Panc1 (cell line): ENCODE measurements at regions not wholly inside any gene's neighbourhood (a gene's known extent, or its start where the extent isn't known, plus 50 kb on each side); places are given as distances from the start of the nearest gene placed in this dataset.

Experiments used
- ATAC-seq: fragments of 200-7000 bp; cut with Tn5 transposase; 2 replicates; pipeline ENCODE4 v1.9.1; 2020; ENCODE audit warnings: mild to moderate bottlenecking, moderate library complexity
- BruUV-seq: library from RNA; stranded (reverse); fragments of 400-500 nt; replicated peaks from 2 replicates; lab custom pipeline; 2021; lab: Mats Ljungman, UMichigan
- CTCF ChIA-PET: fragments of 300-600 bp; sonication (Branson Sonifier 250); formaldehyde crosslinking; loops from one replicate; lab custom pipeline; 2022; ENCODE audit warnings: antibody characterized with exemption; lab: Charles Lee
- POLR2A ChIA-PET: fragments of 300-600 bp; sonication (Branson Sonifier 250); formaldehyde crosslinking; loops from one replicate; lab custom pipeline; 2022; ENCODE audit warnings: antibody characterized with exemption; lab: Charles Lee
- DNase-seq: peaks from one replicate; pipeline ENCODE4 v3.0.0-alpha.2; 2010; ENCODE audit warnings: low read depth, low spot score
- H3K27ac ChIP-seq: 2 replicates; pipeline ENCODE4 v1.5.1; 2011; ENCODE audit warnings: mild to moderate bottlenecking, low read length, inconsistent platforms
- H3K27me3 ChIP-seq: fragments of 200-500 bp; sonication (Bioruptor generic); 2 replicates; pipeline ENCODE4 v1.6.0; 2014; ENCODE audit warnings: low read length, inconsistent platforms; ENCODE audit not compliant: control insufficient read depth, insufficient read depth
- H3K36me3 ChIP-seq: fragments of 200-500 bp; sonication (Bioruptor generic); 2 replicates; pipeline ENCODE4 v1.5.1; 2014; ENCODE audit warnings: inconsistent platforms, mild to moderate bottlenecking, low read length, moderate library complexity; ENCODE audit not compliant: control insufficient read depth, insufficient read depth
- H3K4me1 ChIP-seq: 2 replicates; pipeline ENCODE4 v1.5.1; 2011; ENCODE audit warnings: inconsistent platforms, mild to moderate bottlenecking, low read length, moderate library complexity; ENCODE audit not compliant: control insufficient read depth, insufficient read depth
- H3K4me3 ChIP-seq, 2 experiments: 2 replicates each; pipeline ENCODE4 v1.5.1; 2011 to 2012; ENCODE audit warnings: low read depth in 2 of 2, low read length in 2 of 2, mild to moderate bottlenecking in 2 of 2, inconsistent platforms in 1 of 2, moderate library complexity in 1 of 2
- H3K9me3 ChIP-seq: fragments of 200-500 bp; sonication (Bioruptor generic); 2 replicates; pipeline ENCODE4 v1.5.1; 2014; ENCODE audit warnings: low read depth, mild to moderate bottlenecking, inconsistent platforms, low read length, moderate library complexity; ENCODE audit not compliant: control insufficient read depth, insufficient read depth
- CTCF ChIP-seq: fragments of 450-650 bp; IDR thresholded peaks from 2 replicates; pipeline ENCODE4 v1.5.1; 2017; ENCODE audit warnings: mild to moderate bottlenecking
- POLR2AphosphoS5 ChIP-seq: IDR thresholded peaks from 2 replicates; pipeline ENCODE4 v1.6.1; 2012; ENCODE audit warnings: mild to moderate bottlenecking, low read depth, low read length, moderate library complexity
- REST ChIP-seq, 2 experiments: IDR thresholded peaks; 2 replicates each; pipeline ENCODE4 v1.6.1; 2011 to 2012; ENCODE audit warnings: low read depth in 2 of 2, control low read depth in 1 of 2, low read length in 1 of 2, mild to moderate bottlenecking in 1 of 2, moderate library complexity in 1 of 2; ENCODE audit not compliant: insufficient read depth in 1 of 2
- SIN3A ChIP-seq: IDR thresholded peaks from 2 replicates; pipeline ENCODE4 v1.6.1; 2012; ENCODE audit warnings: low read depth, mild to moderate bottlenecking, low read length, moderate library complexity, borderline replicate concordance; ENCODE audit not compliant: insufficient read depth
- TCF7L2 ChIP-seq: IDR thresholded peaks from 2 replicates; pipeline ENCODE4 v1.6.1; 2011; ENCODE audit warnings: mild to moderate bottlenecking, low read depth, low read length, inconsistent platforms
- in situ Hi-C: cut with HindIII; loops from 2 replicates; pipeline ENCODE4 v1.10.0; 2016; ENCODE audit warnings: low sequenced_read_pairs, low pct_unique_long_range_greater_than_20kb
- intact Hi-C: fragments of 100-400 bp; cut with micrococcal nuclease; formaldehyde crosslinking; loops from one replicate; pipeline ENCODE4 v1.10.0; 2022; ENCODE audit not compliant: unreplicated experiment

GRCh38 chr14:65826946-65827345 lies 414.4 kb downstream of the FUT8 start:
- in situ Hi-C loops (no loop called here), intact Hi-C loops (loop anchor here (10.0 kb wide), 1 partner anchor 662 kb away; no protein-coding TSS in a partner anchor)
- no peak for TF ChIP-seq TCF7L2
- no peak for TF ChIP-seq REST (IDR thresholded peaks at IDR 0.05; ENCODE audit: insufficient read depth in 1 of 2, low read depth in 2 of 2, low read length in 1 of 2)
- no peak for TF ChIP-seq POLR2AphosphoS5
- TF ChIP-seq SIN3A: no peak
- TF ChIP-seq CTCF: no peak
- no peak overlapping the region for H3K27ac ChIP-seq
- ChIA-PET POLR2A (interaction anchor here (0.6 kb wide), 1 partner anchor 220 kb away, joined by 7 read pairs; no protein-coding TSS in a partner anchor), CTCF (interaction anchor here (2.0 kb wide), 1 partner anchor 412 kb away, joined by 5 read pairs; no protein-coding TSS in a partner anchor)
- no peaks in the 10 kb centered on the region for H3K36me3 ChIP-seq
- H3K9me3 ChIP-seq: no peaks in the 10 kb centered on the region
- ATAC-seq: no peak
- no peaks in the 10 kb centered on the region for H3K4me1 ChIP-seq
- DNase-seq: no peak
- H3K4me3 ChIP-seq: no peak overlapping the region
- H3K27me3 ChIP-seq: peaks cover 7% of the 10 kb centered on the region; the same call in 1 of the 2 replicates
- no TSS peak for BruUV-seq

- ChIA-PET POLR2A (no interaction called here), CTCF (interaction anchor here (2.0 kb wide), 1 partner anchor 412 kb away, joined by 5 read pairs; no protein-coding TSS in a partner anchor)
- Histone ChIP-seq H3K4me1 (no peaks in the 10 kb centered on the region), H3K36me3 (no peaks in the 10 kb centered on the region), H3K27me3 (peaks cover 7% of the 10 kb centered on the region; the same call in 1 of the 2 replicates), H3K4me3 (no peak overlapping the region), H3K9me3 (no peaks in the 10 kb centered on the region), H3K27ac (no peak overlapping the region)
- in situ Hi-C loops (no loop called here), intact Hi-C loops (loop anchor here (10.0 kb wide), 1 partner anchor 663 kb away; no protein-coding TSS in a partner anchor)
- TF ChIP-seq SIN3A (no peak), TCF7L2 (no peak), REST (IDR thresholded peaks at IDR 0.05; ENCODE audit: insufficient read depth in 1 of 2, low read depth in 2 of 2, low read length in 1 of 2) (no peak), CTCF (no peak), POLR2AphosphoS5 (no peak)
- DNase-seq (no peak), ATAC-seq (no peak)
- no TSS peak for BruUV-seq
Measured at GRCh38 chr14:65827520-65827919, 415.0 kb downstream of the FUT8 start.
